ENCODE measurements at regions not wholly inside any gene's neighbourhood (a gene's known extent, or its start where the extent isn't known, plus 50 kb on each side); places are given as distances from the start of the nearest gene placed in this dataset.

GRCh38 chr10:125565046-125565445, 117.9 kb downstream of the TEX36 start:
- TF ChIP-seq CTCF (conservative IDR thresholded peaks at IDR 0.05) (no peak), ZFX (IDR thresholded peaks at IDR 0.05) (no peak)
